Stimulated activated naive CD4-positive, alpha-beta T cell treated with Interleukin-2 at 50 U/mL for 16 hours (primary cell): ENCODE measurements at regions not wholly inside any gene's neighbourhood (a gene's known extent, or its start where the extent isn't known, plus 50 kb on each side); places are given as distances from the start of the nearest gene placed in this dataset.
"Not testable (repeated sequence)": the region's sequence is repeated elsewhere in the genome, so short reads cannot be mapped to it uniquely, and the experiment has no call there.

Experiments
- DNase-seq: peaks from one replicate; lab custom pipeline; 2025; lab: John Stamatoyannopoulos, UW

GRCh38 chr16:88185976-88186888, 196.5 kb upstream of the ZNF469 start:
- DNase-seq, result not testable (repeated sequence)

DNA sequence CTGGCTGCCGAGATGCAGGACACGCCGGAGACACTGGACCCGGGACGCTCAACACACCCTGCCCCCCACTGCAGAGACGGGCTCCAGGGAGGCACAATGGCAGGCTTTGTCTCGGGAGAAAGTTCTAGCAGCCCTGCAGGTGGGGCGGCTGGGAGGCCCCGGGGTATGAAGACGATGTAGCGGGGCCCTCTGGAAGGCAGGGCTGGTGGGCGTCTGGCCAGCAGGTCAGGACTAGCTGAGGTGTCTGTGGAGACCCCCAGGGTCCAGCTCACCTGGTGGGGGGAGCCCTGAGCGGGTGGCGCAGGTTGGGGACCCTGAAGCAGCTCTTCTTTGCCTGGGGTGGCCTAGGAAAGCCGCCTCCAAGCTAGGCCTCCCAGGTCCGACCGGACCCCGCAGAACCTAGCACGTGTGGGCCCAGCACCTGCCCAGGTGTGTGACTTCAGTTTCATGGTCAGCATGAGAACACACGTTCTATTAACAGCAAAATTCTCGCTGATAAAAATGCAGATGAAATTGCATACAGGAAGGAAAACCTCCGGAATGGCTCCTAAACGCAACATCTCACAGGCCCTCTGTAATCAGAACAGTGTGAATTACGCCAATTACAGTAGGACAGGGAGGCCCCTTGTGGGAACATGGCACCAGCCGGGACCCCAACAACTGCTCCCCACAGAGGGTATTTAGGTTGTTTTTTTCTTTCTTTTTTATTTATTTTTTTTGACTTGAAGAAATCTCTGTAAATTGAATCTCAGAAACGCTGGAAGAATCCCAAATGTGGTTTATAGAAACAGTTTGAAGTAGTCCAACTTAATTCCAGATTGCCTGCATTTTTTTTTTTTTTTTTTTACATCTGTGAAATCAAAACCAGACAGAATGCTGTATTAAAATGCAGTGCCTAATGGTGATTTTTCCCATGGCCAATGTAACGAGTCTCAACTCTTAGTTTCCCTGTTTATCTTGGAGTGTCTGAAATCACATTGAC, 195.6 kb upstream of the ZNF469 start:
- DNase-seq, result not testable (repeated sequence)

GRCh38 chr16:88188171-88188895, 194.4 kb upstream of the ZNF469 start:
- DNase-seq, result not testable (repeated sequence)

GRCh38 chr16:88190592-88191095, 192.1 kb upstream of the ZNF469 start:
- DNase-seq, result not testable (repeated sequence)

GRCh38 chr16:88191168-88191567, 191.6 kb upstream of the ZNF469 start:
- DNase-seq, result not testable (repeated sequence)

- DNase-seq, result no peak
Measured at GRCh38 chr16:88192601-88193000, 190.2 kb upstream of the ZNF469 start.

GRCh38 chr16:88193706-88194396, 188.9 kb upstream of the ZNF469 start:
- peak; percentile 4 for DNase-seq

DNA sequence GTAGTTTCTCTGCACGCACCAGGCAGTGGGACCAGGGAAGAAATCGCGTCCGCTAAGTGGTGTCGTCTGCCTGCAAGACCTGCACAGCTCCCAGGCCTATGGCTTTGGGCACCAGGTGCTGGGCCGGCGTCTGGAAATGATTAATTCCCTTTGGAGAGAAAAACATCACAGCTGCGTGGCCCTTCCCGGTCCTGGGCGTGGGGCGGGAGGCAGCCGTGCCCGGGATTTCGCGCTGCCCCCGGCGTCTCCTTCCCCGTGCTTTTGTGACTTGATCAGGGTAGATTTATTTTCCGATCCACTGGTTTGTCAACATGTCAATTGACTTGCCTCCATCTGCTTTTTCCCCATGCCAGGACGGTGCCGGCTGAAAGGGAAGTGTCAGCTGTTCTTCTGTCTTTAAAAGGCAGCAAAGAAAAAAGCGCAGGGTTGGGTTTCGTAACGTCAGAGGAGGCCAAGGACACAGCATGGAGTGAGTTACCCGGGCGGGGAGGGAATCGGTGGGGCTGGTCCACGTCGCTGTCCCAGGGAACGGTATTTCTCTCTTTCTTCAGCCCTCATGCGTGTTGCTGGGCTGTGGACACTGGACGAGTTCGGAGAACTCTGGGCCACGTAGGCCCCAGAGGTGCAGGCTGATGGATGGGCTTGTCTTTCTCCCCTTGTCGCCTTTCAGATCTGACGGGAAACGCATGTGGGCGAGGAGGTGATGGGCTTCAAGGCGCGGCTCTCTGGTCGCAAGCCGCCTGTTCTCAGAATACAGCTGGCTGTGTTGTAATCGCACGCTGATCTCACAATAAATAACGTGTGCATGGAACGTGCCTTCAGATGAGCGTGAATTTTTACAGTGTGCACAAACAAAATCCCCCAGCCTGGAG, 188.1 kb upstream of the ZNF469 start:
- no peak for DNase-seq

DNA sequence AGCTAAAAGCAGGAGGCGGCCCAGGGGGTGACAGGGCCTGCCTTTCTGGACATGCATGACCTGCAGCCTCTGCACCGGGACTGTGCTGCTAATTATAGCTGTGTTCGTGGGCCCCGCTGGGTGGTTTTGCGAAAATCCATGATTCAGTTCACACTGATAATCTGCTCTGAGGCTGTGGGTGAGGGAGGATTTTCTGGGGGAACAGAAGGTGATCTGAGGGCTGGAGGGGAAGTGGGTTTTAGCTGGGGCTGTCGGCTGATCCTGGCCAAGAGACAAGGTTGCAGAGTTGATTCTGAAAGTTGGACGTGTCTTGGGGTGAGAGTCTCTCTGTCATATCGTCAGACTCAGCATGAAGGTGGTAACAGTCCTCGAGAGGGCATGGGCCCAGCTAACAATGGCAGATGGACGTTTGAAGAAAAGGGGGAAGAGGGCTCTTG, 187.5 kb upstream of the ZNF469 start:
- no peak for DNase-seq

- DNase-seq, result no peak
Measured at GRCh38 chr16:88195911-88196465, 186.8 kb upstream of the ZNF469 start.

GRCh38 chr16:88196471-88197400, 186.0 kb upstream of the ZNF469 start:
- DNase-seq, result no peak

DNA sequence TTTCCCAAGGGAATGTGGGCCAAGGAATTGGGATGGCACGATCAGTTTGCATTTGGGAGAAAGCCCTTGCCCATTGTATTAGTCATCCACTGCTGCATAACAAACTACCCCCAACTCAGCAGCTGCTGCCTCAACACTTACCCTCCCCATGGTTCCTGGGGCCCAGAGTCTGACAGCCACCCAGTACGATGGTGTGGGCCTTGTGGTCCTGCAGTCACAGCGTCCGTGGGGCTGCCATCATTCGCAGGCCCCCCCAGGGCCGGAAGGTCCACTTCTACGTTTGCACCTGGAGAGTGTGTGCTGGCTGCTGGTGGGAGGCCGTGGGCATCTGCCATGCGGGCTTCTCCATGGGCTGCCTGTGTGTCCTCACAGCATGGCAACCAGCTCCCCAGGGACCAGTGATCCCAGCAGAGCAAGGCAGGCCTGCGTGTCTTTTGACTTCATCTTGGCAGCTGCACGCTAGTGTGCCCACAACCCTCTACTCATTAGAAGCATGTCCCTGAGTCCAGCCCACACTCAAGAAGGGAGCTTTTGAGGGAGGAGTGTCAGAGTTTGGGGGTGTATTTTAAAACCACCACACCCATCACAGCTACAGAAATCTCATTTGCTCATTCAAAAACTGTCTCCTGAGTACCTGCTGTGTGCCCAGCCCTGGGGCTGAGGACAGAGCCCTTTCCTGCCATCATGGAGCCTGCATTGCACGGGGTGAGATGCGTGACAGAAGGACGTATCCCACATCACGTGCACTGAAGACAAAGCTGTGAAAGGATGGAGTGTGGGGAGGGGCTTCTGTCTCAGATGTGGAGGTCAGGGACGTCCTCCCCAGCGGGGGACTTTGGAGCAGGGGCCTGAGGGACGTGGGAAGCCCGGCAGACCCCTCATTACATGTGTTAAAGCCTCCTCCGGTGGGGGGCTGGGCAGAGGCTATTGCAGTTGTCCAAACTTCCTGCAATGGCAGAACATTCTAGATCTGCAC, 185.0 kb upstream of the ZNF469 start:
- DNase-seq, result no peak

- DNase-seq, result not testable (repeated sequence)
Measured at GRCh38 chr16:88198457-88199295, 184.1 kb upstream of the ZNF469 start.

- not testable (repeated sequence) for DNase-seq
Measured at GRCh38 chr16:88199296-88200153, 183.2 kb upstream of the ZNF469 start.

GRCh38 chr16:88200154-88200895, 182.4 kb upstream of the ZNF469 start:
- DNase-seq, result not testable (repeated sequence)
